HG02981 (cell line): ENCODE measurements at regions not wholly inside any gene's neighbourhood (a gene's known extent, or its start where the extent isn't known, plus 50 kb on each side); places are given as distances from the start of the nearest gene placed in this dataset.
"Not testable (repeated sequence)": the region's sequence is repeated elsewhere in the genome, so short reads cannot be mapped to it uniquely, and the experiment has no call there.

ENCODE experiments used
- ATAC-seq: cut with Tn5 transposase; IDR thresholded peaks from one replicate; pipeline ENCODE4 v1.9.1; 2021; ENCODE audit warnings: mild to moderate bottlenecking, moderate library complexity; ENCODE audit not compliant: unreplicated experiment

- ATAC-seq, result no peak
Observed at GRCh38 chr2:20499387-20499786, 52.5 kb downstream of the RHOB start.

GRCh38 chr2:20501974-20502373, 55.1 kb downstream of the RHOB start:
- ATAC-seq, result no peak

- ATAC-seq, result not testable (repeated sequence)
Observed at GRCh38 chr2:20502496-20502895, 55.6 kb downstream of the RHOB start.

- ATAC-seq, result no peak
Observed at GRCh38 chr2:20504174-20504573, 57.3 kb downstream of the RHOB start.

GRCh38 chr2:20506201-20506685, 59.4 kb downstream of the RHOB start:
- ATAC-seq, result no peak

- peak; percentile 100 for ATAC-seq
Observed at GRCh38 chr2:20507166-20507692, 60.4 kb downstream of the RHOB start.

- ATAC-seq, result no peak
Observed at GRCh38 chr2:20507711-20508110, 60.8 kb downstream of the RHOB start.

GRCh38 chr2:20509301-20509769, 62.5 kb downstream of the RHOB start:
- ATAC-seq, result no peak

GRCh38 chr2:20509770-20510490, 63.1 kb downstream of the RHOB start:
- ATAC-seq, result no peak

GRCh38 chr2:20511130-20511529, 64.3 kb downstream of the RHOB start:
- ATAC-seq, result no peak

- ATAC-seq, result no peak
Observed at GRCh38 chr2:20512061-20512605, 65.3 kb downstream of the RHOB start.

- no peak for ATAC-seq
Observed at GRCh38 chr2:20513946-20514345, 67.1 kb downstream of the RHOB start.

- ATAC-seq, result no peak
Observed at GRCh38 chr2:20514596-20515269, 67.9 kb downstream of the RHOB start.

GRCh38 chr2:20515290-20516220, 68.7 kb downstream of the RHOB start:
- no peak for ATAC-seq

- ATAC-seq, result no peak
Observed at GRCh38 chr2:20516291-20516645, 69.4 kb downstream of the RHOB start.

GRCh38 chr2:20516646-20517341, 69.9 kb downstream of the RHOB start:
- ATAC-seq, result peak; percentile 91

GRCh38 chr2:20519309-20519708, 72.4 kb downstream of the RHOB start:
- ATAC-seq, result no peak

GRCh38 chr2:20520128-20520527, 73.3 kb downstream of the RHOB start:
- no peak for ATAC-seq

GRCh38 chr2:20521193-20521592, 74.3 kb downstream of the RHOB start:
- no peak for ATAC-seq

GRCh38 chr2:20521682-20522189, 74.9 kb downstream of the RHOB start:
- no peak for ATAC-seq
